ENCODE measurements at regions not wholly inside any gene's neighbourhood (a gene's known extent, or its start where the extent isn't known, plus 50 kb on each side); places are given as distances from the start of the nearest gene placed in this dataset.

- Histone ChIP-seq H3K27ac (ENCODE audit: low read depth in 1 of 2, low read length in 1 of 2) (no peak overlapping the region), H3K36me3 (ENCODE audit: control insufficient read depth in 4 of 4, insufficient read depth in 4 of 4, low read length in 4 of 4) (no peaks in the 10 kb centered on the region), H3K4me3 (no peak overlapping the region), H3K27me3 (ENCODE audit: control insufficient read depth in 3 of 3, insufficient read depth in 3 of 3, low read length in 2 of 3) (no peaks in the 10 kb centered on the region), H3K9ac (ENCODE audit: insufficient read depth in 1 of 2, low read length in 2 of 2) (no peak overlapping the region), H3K9me3 (ENCODE audit: control insufficient read depth in 4 of 4, insufficient read depth in 3 of 4, low read length in 3 of 4) (no peaks in the 10 kb centered on the region), H3K4me1 (ENCODE audit: control insufficient read depth in 5 of 5, insufficient read depth in 5 of 5, low read length in 5 of 5) (peaks cover 0 to 28% (median 0%) of the 10 kb centered on the region in 5 donors)
- WGBS, 2 donors: 76 to 77% methylated on average over 3 of the region's 3 CpGs
- TF ChIP-seq, protein P1, sequence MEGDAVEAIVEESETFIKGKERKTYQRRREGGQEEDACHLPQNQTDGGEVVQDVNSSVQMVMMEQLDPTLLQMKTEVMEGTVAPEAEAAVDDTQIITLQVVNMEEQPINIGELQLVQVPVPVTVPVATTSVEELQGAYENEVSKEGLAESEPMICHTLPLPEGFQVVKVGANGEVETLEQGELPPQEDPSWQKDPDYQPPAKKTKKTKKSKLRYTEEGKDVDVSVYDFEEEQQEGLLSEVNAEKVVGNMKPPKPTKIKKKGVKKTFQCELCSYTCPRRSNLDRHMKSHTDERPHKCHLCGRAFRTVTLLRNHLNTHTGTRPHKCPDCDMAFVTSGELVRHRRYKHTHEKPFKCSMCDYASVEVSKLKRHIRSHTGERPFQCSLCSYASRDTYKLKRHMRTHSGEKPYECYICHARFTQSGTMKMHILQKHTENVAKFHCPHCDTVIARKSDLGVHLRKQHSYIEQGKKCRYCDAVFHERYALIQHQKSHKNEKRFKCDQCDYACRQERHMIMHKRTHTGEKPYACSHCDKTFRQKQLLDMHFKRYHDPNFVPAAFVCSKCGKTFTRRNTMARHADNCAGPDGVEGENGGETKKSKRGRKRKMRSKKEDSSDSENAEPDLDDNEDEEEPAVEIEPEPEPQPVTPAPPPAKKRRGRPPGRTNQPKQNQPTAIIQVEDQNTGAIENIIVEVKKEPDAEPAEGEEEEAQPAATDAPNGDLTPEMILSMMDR (IDR thresholded peaks at IDR 0.05; ENCODE audit: control extremely low read depth, extremely low read depth): no peak
- DNase-seq (no peak), ATAC-seq (ENCODE audit: insufficient read depth, low FRiP score) (no peak)
These were observed 74.4 kb upstream of the PPP1R3C start for GRCh38 chr10:91707236-91707635.

DNA sequence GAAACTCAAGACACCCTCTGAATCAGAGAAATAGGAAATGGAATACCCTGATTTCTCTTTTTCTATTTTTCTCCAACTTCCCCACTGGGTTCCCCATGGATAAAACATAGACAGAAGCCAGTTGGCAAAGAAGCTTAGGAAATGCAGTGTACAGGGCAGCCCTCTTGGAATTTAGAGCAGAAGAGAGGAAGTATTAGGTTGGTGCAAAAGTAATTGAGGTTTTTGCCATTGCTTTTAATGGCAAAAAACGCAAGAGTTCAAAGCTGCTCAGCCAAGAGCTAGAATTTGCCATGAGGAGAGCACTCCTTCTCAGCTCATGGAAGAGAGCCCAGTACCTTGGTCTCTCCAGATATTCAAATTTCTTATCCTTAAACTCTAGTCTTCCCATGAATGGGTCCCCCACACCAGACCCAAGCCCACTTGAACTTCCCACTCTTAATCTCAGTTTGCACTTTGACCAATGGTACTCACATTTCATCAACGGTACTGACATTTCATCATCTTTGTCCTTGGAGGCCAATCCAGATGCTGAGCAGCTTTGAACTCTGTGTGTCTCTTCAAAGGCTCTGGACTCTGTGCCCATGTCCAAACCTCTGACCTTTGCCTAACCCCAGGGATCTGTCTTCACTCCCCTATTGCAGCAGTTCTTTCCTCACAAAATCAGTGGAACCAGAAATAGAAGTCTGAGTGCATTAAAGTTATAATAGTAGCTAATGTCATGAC, 73.2 kb upstream of the PPP1R3C start:
- 76 to 86% methylated on average over 2 of the region's 2 CpGs for WGBS, 2 donors

DNA sequence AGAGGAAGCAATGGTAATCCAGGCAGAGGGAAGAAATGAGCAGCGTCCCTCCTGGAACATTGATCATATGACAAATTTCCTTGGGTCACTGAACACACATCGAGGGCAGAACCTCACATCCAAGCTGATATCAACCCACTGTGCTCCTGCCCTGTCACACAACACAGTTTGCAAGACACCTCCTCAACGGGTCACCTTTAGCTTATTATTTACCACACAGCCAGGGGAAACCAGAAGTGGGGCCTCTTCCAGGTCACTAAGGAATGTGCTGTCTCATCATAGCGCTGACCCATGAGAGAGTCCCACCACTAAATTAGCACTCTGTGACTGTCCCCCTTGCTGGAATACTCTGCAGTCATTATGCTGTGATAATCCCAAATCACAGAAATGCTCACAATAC, 69.7 kb upstream of the PPP1R3C start:
- no peaks in the 10 kb centered on the region for H3K9me3 ChIP-seq (ENCODE audit: control insufficient read depth in 4 of 4, insufficient read depth in 3 of 4, low read length in 3 of 4)
- TF ChIP-seq, protein P1 (IDR thresholded peaks at IDR 0.05; ENCODE audit: control extremely low read depth, extremely low read depth): no peak

More for the DNA sequence above, 73.2 kb upstream of the PPP1R3C start:
- H3K4me1 ChIP-seq (ENCODE audit: control insufficient read depth in 5 of 5, insufficient read depth in 5 of 5, low read length in 5 of 5): peaks cover 0 to 18% (median 0%) of the 10 kb centered on the region in 5 donors
- TF ChIP-seq, protein P1 (IDR thresholded peaks at IDR 0.05; ENCODE audit: control extremely low read depth, extremely low read depth): no peak
- no peak overlapping the region for H3K9ac ChIP-seq (ENCODE audit: insufficient read depth in 1 of 2, low read length in 2 of 2)
- H3K27me3 ChIP-seq (ENCODE audit: control insufficient read depth in 3 of 3, insufficient read depth in 3 of 3, low read length in 2 of 3): no peaks in the 10 kb centered on the region
- no peak overlapping the region for H3K4me3 ChIP-seq
- no peaks in the 10 kb centered on the region for H3K36me3 ChIP-seq (ENCODE audit: control insufficient read depth in 4 of 4, insufficient read depth in 4 of 4, low read length in 4 of 4)
- H3K9me3 ChIP-seq (ENCODE audit: control insufficient read depth in 4 of 4, insufficient read depth in 3 of 4, low read length in 3 of 4): no peaks in the 10 kb centered on the region
- no peak for ATAC-seq (ENCODE audit: insufficient read depth, low FRiP score)
- H3K27ac ChIP-seq (ENCODE audit: low read depth in 1 of 2, low read length in 1 of 2): no peak overlapping the region
- no peak for DNase-seq

More for the DNA sequence above, 69.7 kb upstream of the PPP1R3C start:
- 30 to 49% methylated on average over 4 of the region's 4 CpGs for WGBS, 2 donors
- no peak overlapping the region for H3K9ac ChIP-seq (ENCODE audit: insufficient read depth in 1 of 2, low read length in 2 of 2)
- ATAC-seq (ENCODE audit: insufficient read depth, low FRiP score): no peak
- H3K4me1 ChIP-seq (ENCODE audit: control insufficient read depth in 5 of 5, insufficient read depth in 5 of 5, low read length in 5 of 5): no peaks in the 10 kb centered on the region
- H3K36me3 ChIP-seq (ENCODE audit: control insufficient read depth in 4 of 4, insufficient read depth in 4 of 4, low read length in 4 of 4): no peaks in the 10 kb centered on the region
- no peak overlapping the region for H3K4me3 ChIP-seq
- DNase-seq: no peak
- no peak overlapping the region for H3K27ac ChIP-seq (ENCODE audit: low read depth in 1 of 2, low read length in 1 of 2)
- no peaks in the 10 kb centered on the region for H3K27me3 ChIP-seq (ENCODE audit: control insufficient read depth in 3 of 3, insufficient read depth in 3 of 3, low read length in 2 of 3)

Data from lung (tissue), 11 donors.